ENCODE measurements at regions not wholly inside any gene's neighbourhood (a gene's known extent, or its start where the extent isn't known, plus 50 kb on each side); places are given as distances from the start of the nearest gene placed in this dataset.

DNA sequence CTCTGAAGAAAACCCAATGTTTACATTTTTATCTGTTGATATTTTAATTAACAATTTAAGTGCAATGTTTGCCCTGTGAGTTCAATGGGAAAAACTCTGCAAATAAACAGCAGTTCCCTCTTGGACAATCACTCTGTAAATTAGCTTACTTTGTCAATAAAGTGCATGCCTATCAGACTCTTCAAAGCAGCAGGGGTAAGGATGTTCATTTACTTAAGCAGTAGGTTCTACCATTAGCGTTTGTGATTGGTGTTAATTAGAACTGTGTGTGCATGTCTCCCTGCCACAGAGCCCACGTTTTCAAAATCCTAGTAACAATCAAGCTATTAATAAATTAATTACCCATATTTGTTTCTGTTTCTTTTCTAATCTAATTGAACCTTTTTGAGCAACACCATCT lies 1921.6 kb upstream of the WWC1 start:
- TF ChIP-seq POLR2A (IDR thresholded peaks at IDR 0.05; ENCODE audit: low read length) (no peak), GATA1 (IDR thresholded peaks at IDR 0.05; ENCODE audit: low read depth, low read length) (no peak)
